Activated B cell treated with CpG ODN at 0.5 μM for 24 hours (primary cell): ENCODE measurements at regions not wholly inside any gene's neighbourhood (a gene's known extent, or its start where the extent isn't known, plus 50 kb on each side); places are given as distances from the start of the nearest gene placed in this dataset.

ENCODE experiments used
- ATAC-seq: fragments of 200-7000 bp; cut with Tn5 transposase; one replicate; pipeline ENCODE4 v1.10.0; 2021; ENCODE audit warnings: low read depth, mild to moderate bottlenecking, moderate library complexity
- CTCF ChIA-PET: fragments of 350-600 bp; sonication (Branson Sonifier 250); formaldehyde crosslinking; loops from one replicate; lab custom pipeline; 2021; ENCODE audit warnings: antibody characterized with exemption; lab: Charles Lee
- POLR2A ChIA-PET: fragments of 350-600 bp; sonication (Branson Sonifier 250); formaldehyde crosslinking; loops from one replicate; lab custom pipeline; 2021; ENCODE audit warnings: antibody characterized with exemption; lab: Charles Lee
- DNase-seq: peaks from one replicate; pipeline ENCODE4 v3.0.0; 2022
- H3K27ac Mint-ChIP-seq: one replicate; pipeline ENCODE4 v1.8.0; 2020; ENCODE audit warnings: mixed read lengths
- H3K27me3 Mint-ChIP-seq: one replicate; pipeline ENCODE4 v1.8.0; 2021; ENCODE audit warnings: mixed read lengths
- H3K36me3 Mint-ChIP-seq: one replicate; pipeline ENCODE4 v1.8.0; 2021; ENCODE audit warnings: low read depth, mixed read lengths
- H3K4me1 Mint-ChIP-seq: one replicate; pipeline ENCODE4 v1.8.0; 2021; ENCODE audit warnings: mixed read lengths
- H3K4me3 Mint-ChIP-seq: one replicate; pipeline ENCODE4 v1.8.0; 2020; ENCODE audit warnings: mild to moderate bottlenecking, mixed read lengths
- H3K9me3 Mint-ChIP-seq: one replicate; pipeline ENCODE4 v1.8.0; 2020; ENCODE audit warnings: mixed read lengths
- intact Hi-C: fragments of 100-400 bp; cut with micrococcal nuclease; formaldehyde crosslinking; loops from one replicate; pipeline ENCODE4 v1.15.1; 2024
- TF ChIP-seq, protein P1 (sequence below): fragments of 200-600 bp; IDR thresholded peaks from one replicate; pipeline ENCODE4 v1.8.0; 2022; ENCODE audit warnings: antibody characterized with exemption, mild to moderate bottlenecking

DNA sequence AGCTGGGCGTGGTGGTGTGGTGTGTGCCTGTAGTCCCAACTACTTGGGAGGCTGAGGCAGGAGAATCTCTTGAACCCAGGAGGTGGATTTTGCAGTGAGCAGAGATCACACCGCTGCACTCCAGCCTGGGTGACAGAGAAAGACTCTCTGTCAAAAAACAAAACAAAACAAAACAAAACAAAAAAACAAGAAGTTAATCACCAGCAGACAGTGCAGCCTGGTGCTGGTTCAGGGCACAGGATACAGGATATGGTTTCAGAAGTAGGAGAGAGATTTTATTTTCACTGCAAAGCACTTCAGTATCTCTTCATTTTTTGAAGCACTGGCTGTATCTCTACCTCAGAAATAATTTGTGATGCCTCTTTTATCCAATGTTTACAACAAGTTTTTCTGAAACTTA, 1222.9 kb upstream of the PRKX start:
- no peaks in the 10 kb centered on the region for H3K27me3 Mint-ChIP-seq
- peaks cover 25% of the 10 kb centered on the region for H3K4me1 Mint-ChIP-seq
- peak; percentile 67 for ATAC-seq
- TF ChIP-seq, protein P1, sequence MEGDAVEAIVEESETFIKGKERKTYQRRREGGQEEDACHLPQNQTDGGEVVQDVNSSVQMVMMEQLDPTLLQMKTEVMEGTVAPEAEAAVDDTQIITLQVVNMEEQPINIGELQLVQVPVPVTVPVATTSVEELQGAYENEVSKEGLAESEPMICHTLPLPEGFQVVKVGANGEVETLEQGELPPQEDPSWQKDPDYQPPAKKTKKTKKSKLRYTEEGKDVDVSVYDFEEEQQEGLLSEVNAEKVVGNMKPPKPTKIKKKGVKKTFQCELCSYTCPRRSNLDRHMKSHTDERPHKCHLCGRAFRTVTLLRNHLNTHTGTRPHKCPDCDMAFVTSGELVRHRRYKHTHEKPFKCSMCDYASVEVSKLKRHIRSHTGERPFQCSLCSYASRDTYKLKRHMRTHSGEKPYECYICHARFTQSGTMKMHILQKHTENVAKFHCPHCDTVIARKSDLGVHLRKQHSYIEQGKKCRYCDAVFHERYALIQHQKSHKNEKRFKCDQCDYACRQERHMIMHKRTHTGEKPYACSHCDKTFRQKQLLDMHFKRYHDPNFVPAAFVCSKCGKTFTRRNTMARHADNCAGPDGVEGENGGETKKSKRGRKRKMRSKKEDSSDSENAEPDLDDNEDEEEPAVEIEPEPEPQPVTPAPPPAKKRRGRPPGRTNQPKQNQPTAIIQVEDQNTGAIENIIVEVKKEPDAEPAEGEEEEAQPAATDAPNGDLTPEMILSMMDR: no peak
- no peak for DNase-seq
- H3K36me3 Mint-ChIP-seq: no peaks in the 10 kb centered on the region
- peak overlapping the region; percentile 77 for H3K27ac Mint-ChIP-seq
- no peaks in the 10 kb centered on the region for H3K9me3 Mint-ChIP-seq
- CTCF ChIA-PET: no interaction called here
- peak overlapping the region; percentile 32 for H3K4me3 Mint-ChIP-seq
- intact Hi-C loops: loop anchor here (5.0 kb wide), 2 partner anchors 91 to 1224 kb away; partner anchors contain the start of gene PRKX
- POLR2A ChIA-PET: no interaction called here

DNA sequence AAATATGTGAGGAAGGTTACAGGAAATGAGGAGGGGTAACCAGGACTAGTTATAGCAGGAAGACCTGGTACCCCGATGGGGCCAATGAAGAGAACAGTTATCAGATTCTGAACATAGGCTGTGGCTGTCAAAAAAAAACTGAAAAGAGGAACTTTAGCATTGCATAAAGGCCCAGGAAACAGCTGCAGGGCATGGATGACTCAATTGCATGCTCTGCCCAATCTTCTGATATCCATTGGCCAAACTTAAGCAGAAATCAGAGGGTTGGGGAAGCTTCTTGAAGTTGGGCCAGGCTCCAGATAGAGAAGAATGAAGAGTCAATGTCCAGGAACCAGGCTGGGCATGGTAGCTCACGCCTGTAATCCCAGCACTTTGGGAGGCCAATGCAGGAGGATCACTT, 1222.4 kb upstream of the PRKX start:
- Mint-ChIP-seq H3K36me3 (no peaks in the 10 kb centered on the region), H3K27ac (peak overlapping the region; percentile 77), H3K9me3 (no peaks in the 10 kb centered on the region), H3K4me3 (peak overlapping the region; percentile 32), H3K4me1 (peaks cover 25% of the 10 kb centered on the region), H3K27me3 (no peaks in the 10 kb centered on the region)
- ATAC-seq: peak; percentile 76
- TF ChIP-seq, protein P1: no peak
- ChIA-PET POLR2A (no interaction called here), CTCF (no interaction called here)
- DNase-seq: no peak
- intact Hi-C loops: loop anchor here (5.0 kb wide), 2 partner anchors 91 to 1224 kb away; partner anchors contain the start of gene PRKX

DNA sequence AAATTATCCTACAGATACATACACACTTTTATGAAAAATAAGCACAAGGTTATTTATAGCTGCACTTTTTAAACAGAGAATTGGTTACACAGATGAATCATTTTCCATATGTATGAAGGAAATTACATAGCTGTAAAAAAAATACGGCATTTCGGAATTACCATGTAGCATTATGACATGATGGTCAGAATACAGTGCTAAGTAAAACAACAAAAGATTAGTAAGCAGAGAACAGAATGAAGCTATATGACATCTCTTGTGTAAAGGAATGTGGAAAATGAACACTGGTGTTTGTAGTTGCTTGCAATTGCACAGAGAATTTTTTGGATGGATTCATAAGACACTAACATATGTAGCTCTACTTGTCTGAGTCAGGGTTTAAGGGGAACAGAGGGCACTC, 1222.0 kb upstream of the PRKX start:
- Mint-ChIP-seq H3K36me3 (no peaks in the 10 kb centered on the region), H3K9me3 (no peaks in the 10 kb centered on the region), H3K27me3 (no peaks in the 10 kb centered on the region), H3K4me1 (peaks cover 25% of the 10 kb centered on the region), H3K4me3 (peak overlapping the region; percentile 13), H3K27ac (peak overlapping the region; percentile 77)
- ATAC-seq: no peak
- TF ChIP-seq, protein P1: no peak
- intact Hi-C loops: loop anchor here (5.0 kb wide), 2 partner anchors 92 to 1223 kb away; partner anchors contain the start of gene PRKX
- ChIA-PET POLR2A (no interaction called here), CTCF (no interaction called here)
- no peak for DNase-seq

DNA sequence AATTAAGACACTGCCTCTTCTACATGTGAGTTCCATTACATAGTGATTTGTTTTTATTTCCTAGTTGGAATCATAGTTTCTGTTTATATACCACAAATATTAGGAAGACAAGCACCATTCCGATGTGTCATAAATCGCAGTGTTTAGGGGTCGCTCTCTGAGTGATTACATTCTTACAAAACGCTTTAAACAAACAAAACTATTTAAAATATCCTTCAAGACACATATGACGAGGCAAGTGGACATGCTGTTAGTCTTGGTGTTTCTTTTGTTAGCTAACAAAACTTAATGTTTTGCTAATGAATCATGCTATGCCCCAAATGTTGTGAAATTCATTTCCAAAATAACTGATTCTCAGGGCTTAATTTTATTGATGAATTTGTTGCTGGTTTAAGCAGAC, 1219.3 kb upstream of the PRKX start:
- no peak for DNase-seq
- intact Hi-C loops: no loop called here
- no peaks in the 10 kb centered on the region for H3K9me3 Mint-ChIP-seq
- H3K27me3 Mint-ChIP-seq: no peaks in the 10 kb centered on the region
- no peaks in the 10 kb centered on the region for H3K36me3 Mint-ChIP-seq
- CTCF ChIA-PET: no interaction called here
- no peak for ATAC-seq
- peaks cover 25% of the 10 kb centered on the region for H3K4me1 Mint-ChIP-seq
- H3K4me3 Mint-ChIP-seq: no peak overlapping the region
- no peak overlapping the region for H3K27ac Mint-ChIP-seq
- POLR2A ChIA-PET: no interaction called here
- TF ChIP-seq, protein P1: no peak

DNA sequence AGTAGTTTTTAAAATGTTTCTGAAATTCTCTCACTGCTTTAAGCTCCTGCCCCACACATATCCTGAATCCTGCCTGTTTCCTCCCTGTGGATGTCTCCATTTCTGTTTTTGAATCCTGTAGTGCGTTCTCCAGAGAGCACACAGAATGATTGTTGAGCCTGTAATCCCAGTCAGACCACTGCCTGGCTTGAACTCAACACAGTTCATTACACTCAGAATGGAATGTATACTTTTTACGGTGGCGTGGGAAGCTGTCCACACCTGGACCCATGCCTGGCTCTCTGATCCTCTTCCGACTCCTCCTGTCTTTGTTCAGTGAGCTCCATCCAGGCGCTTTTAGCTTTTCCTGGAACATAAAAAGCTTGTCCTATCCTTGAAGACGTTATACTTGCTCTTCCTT, 1217.0 kb upstream of the PRKX start:
- Mint-ChIP-seq H3K9me3 (no peaks in the 10 kb centered on the region), H3K36me3 (no peaks in the 10 kb centered on the region), H3K27ac (no peak overlapping the region), H3K27me3 (no peaks in the 10 kb centered on the region), H3K4me3 (no peak overlapping the region), H3K4me1 (peaks cover 6% of the 10 kb centered on the region)
- TF ChIP-seq, protein P1: no peak
- ChIA-PET POLR2A (no interaction called here), CTCF (no interaction called here)
- intact Hi-C loops: no loop called here
- ATAC-seq (no peak), DNase-seq (no peak)
